ENCODE measurements at regions not wholly inside any gene's neighbourhood (a gene's known extent, or its start where the extent isn't known, plus 50 kb on each side); places are given as distances from the start of the nearest gene placed in this dataset.

DNA sequence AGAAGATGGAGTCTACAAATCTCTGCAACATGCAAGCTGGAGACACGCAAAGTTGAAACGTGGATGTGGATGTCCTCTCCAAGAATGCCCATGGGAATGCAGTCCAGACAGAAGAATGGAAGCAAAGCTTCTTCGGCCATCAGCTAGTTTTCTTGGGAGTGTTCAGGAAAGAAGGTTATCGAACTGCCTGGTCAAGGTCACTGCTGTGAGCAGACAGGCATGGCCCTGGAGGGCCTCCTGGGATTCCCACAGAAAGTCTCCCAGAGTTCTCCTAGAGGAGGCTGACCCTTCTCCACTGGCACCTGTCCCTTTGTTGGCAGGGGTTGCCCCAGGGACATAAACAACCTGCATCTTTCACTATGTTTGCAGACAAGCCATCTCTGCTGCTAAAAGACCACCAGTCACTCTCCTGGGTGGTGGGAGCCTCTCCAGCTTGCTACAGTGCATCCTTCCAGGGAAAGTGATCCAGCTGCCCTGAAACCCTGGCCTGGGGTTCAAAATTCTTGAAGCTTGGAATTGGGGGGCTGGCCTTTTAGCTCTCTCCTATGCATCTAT is 265.8 kb downstream of the SYK start:
- Histone ChIP-seq H3K79me2 (ENCODE audit: control insufficient read depth, low read length) (no peaks in the 10 kb centered on the region), H3F3A (ENCODE audit: control insufficient read depth, insufficient read depth) (no peaks in the 10 kb centered on the region), H3K4me1 (ENCODE audit: control insufficient read depth, low read length) (no peaks in the 10 kb centered on the region), H4K20me1 (ENCODE audit: control insufficient read depth, insufficient read depth, low read depth, low read length) (no peaks in the 10 kb centered on the region), H3K4me2 (ENCODE audit: low read length) (no peak overlapping the region), H3K9me3 (ENCODE audit: control insufficient read depth, insufficient read depth, low read length) (no peaks in the 10 kb centered on the region), H3K9me2 (replicated peaks; ENCODE audit: control insufficient read depth, low read length) (no peaks in the 10 kb centered on the region), H3K4me3 (ENCODE audit: low read length) (no peak overlapping the region), H3K36me3 (ENCODE audit: control insufficient read depth, low read length) (no peaks in the 10 kb centered on the region), H3K27me3 (ENCODE audit: control insufficient read depth, low read length) (no peaks in the 10 kb centered on the region), H3K27ac (ENCODE audit: low read depth, low read length) (no peak overlapping the region)
- TF ChIP-seq EZH2phosphoT487 (IDR thresholded peaks at IDR 0.05; ENCODE audit: borderline replicate concordance, low read length) = no peak
- TF ChIP-seq, protein P1, sequence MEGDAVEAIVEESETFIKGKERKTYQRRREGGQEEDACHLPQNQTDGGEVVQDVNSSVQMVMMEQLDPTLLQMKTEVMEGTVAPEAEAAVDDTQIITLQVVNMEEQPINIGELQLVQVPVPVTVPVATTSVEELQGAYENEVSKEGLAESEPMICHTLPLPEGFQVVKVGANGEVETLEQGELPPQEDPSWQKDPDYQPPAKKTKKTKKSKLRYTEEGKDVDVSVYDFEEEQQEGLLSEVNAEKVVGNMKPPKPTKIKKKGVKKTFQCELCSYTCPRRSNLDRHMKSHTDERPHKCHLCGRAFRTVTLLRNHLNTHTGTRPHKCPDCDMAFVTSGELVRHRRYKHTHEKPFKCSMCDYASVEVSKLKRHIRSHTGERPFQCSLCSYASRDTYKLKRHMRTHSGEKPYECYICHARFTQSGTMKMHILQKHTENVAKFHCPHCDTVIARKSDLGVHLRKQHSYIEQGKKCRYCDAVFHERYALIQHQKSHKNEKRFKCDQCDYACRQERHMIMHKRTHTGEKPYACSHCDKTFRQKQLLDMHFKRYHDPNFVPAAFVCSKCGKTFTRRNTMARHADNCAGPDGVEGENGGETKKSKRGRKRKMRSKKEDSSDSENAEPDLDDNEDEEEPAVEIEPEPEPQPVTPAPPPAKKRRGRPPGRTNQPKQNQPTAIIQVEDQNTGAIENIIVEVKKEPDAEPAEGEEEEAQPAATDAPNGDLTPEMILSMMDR (IDR thresholded peaks at IDR 0.05; ENCODE audit: low read depth, low read length, poor library complexity, severe bottlenecking) = no peak

DNA sequence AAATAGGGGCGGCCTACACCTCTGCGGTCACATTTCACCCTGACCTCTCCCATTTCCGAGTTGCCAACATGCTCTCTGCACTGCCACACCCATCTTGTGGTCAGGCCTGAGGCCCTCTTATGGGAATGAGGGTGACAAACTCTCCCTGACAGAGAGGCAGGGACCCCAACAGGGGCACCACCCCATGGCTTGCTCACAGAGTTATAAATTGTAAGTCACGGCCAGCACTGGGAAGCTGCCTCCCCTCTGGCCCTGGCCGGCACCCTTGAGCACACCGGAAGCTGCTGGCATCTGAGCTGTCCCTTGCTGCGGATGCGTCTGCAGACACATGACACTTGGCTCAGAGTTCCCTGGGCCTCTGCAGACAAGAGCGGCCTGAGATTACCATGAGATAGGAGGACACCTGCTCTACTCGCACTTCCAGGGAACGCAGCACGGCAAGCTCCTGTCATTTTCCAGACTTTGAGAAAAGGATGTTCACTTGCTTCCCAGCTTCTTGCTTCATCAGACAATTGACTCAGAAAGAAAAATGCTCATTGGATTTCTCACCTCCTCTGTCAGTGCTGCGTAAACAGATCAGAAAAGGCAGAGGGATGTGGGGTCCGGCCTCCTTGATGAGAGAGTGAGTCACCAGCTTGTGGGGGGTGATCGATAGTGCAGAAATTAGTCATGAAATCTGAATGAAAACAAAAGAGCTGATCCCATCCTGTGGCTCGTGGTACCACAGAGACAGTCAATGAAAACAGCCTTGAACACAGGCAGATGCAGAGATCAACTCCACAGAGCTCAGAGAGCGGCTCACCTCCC is 269.8 kb downstream of the SYK start:
- H4K20me1 ChIP-seq (ENCODE audit: control insufficient read depth, insufficient read depth, low read depth, low read length) = no peaks in the 10 kb centered on the region
- TF ChIP-seq EZH2phosphoT487 (IDR thresholded peaks at IDR 0.05; ENCODE audit: borderline replicate concordance, low read length) = no peak
- TF ChIP-seq, protein P1 (IDR thresholded peaks at IDR 0.05; ENCODE audit: low read depth, low read length, poor library complexity, severe bottlenecking) = no peak
- no peaks in the 10 kb centered on the region for H3F3A ChIP-seq (ENCODE audit: control insufficient read depth, insufficient read depth)
- H3K4me3 ChIP-seq (ENCODE audit: low read length) = no peak overlapping the region
- H3K79me2 ChIP-seq (ENCODE audit: control insufficient read depth, low read length) = no peaks in the 10 kb centered on the region
- H3K9me2 ChIP-seq (replicated peaks; ENCODE audit: control insufficient read depth, low read length) = no peaks in the 10 kb centered on the region
- no peak overlapping the region for H3K4me2 ChIP-seq (ENCODE audit: low read length)
- H3K4me1 ChIP-seq (ENCODE audit: control insufficient read depth, low read length) = no peaks in the 10 kb centered on the region
- no peak overlapping the region for H3K27ac ChIP-seq (ENCODE audit: low read depth, low read length)
- no peaks in the 10 kb centered on the region for H3K36me3 ChIP-seq (ENCODE audit: control insufficient read depth, low read length)
- H3K27me3 ChIP-seq (ENCODE audit: control insufficient read depth, low read length) = no peaks in the 10 kb centered on the region
- no peaks in the 10 kb centered on the region for H3K9me3 ChIP-seq (ENCODE audit: control insufficient read depth, insufficient read depth, low read length)

DNA sequence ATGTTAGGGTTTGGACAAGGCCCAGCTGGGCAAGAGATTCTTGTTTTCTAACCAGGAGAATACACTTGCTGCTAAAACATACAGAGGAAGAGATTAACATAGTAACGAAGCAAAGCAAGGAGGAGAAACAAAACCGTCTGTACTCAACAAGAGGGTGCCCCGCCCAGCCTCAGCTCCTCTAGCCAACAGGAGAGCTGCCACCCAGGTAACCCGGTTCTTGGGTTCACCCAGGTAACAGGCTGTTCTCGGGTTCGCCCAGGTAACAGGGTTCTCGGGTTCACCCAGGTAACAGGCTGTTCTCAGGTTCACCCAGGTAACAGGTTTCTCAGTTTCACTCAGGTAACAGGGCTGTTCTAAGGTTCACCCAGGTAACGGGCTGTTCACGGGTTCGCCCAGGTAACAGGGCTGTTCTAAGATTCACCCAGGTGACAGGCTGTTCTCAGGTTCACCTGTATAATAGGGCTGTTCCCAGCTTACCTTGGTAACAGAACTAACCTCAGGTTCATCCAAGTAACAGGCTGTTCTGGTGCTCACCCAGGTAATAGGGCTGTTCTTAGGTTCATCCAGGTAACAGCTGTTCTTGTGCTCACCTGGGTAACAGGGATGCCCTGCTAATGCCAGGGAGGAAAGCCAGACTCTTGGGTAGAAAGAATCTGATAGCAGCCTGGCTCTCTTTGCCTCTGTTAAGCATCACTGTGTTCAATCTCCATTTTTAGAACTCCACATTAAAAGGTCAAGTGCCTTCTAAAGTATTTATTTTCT is 271.6 kb downstream of the SYK start:
- H3K79me2 ChIP-seq (ENCODE audit: control insufficient read depth, low read length) = no peaks in the 10 kb centered on the region
- TF ChIP-seq, protein P1 (IDR thresholded peaks at IDR 0.05; ENCODE audit: low read depth, low read length, poor library complexity, severe bottlenecking) = no peak
- TF ChIP-seq EZH2phosphoT487 (IDR thresholded peaks at IDR 0.05; ENCODE audit: borderline replicate concordance, low read length) = no peak
- no peaks in the 10 kb centered on the region for H3K9me2 ChIP-seq (replicated peaks; ENCODE audit: control insufficient read depth, low read length)
- no peak overlapping the region for H3K4me3 ChIP-seq (ENCODE audit: low read length)
- no peaks in the 10 kb centered on the region for H3K9me3 ChIP-seq (ENCODE audit: control insufficient read depth, insufficient read depth, low read length)
- H3K36me3 ChIP-seq (ENCODE audit: control insufficient read depth, low read length) = no peaks in the 10 kb centered on the region
- H3K27me3 ChIP-seq (ENCODE audit: control insufficient read depth, low read length) = no peaks in the 10 kb centered on the region
- no peaks in the 10 kb centered on the region for H3F3A ChIP-seq (ENCODE audit: control insufficient read depth, insufficient read depth)
- H3K4me1 ChIP-seq (ENCODE audit: control insufficient read depth, low read length) = no peaks in the 10 kb centered on the region
- H3K4me2 ChIP-seq (ENCODE audit: low read length) = no peak overlapping the region
- no peaks in the 10 kb centered on the region for H4K20me1 ChIP-seq (ENCODE audit: control insufficient read depth, insufficient read depth, low read depth, low read length)
- H3K27ac ChIP-seq (ENCODE audit: low read depth, low read length) = no peak overlapping the region

All from DOHH2 (cell line).